ENCODE measurements at regions not wholly inside any gene's neighbourhood (a gene's known extent, or its start where the extent isn't known, plus 50 kb on each side); places are given as distances from the start of the nearest gene placed in this dataset.

GRCh38 chr6:67073938-67074337 lies 1366.9 kb upstream of the EYS start:
- TF ChIP-seq CTCF (IDR thresholded peaks at IDR 0.05), result no peak

DNA sequence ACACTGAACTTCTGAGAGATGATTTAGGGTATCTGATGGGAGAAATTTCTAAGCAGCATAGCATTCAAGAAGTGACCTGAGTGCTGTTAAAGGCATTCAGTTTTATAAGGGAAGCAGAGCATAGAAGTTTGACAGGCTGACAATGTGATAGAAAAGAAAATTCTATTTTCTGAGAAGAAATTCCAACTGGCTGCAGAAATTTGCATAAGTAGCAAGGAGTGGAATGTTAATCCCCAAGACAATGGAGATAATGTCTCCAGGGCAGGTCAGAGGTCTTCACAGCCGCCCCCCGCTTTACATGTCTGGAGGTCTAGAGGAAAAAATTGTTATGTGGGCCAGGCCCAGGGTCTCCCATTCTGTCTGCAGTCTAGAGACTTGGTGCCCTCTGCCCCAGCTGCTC lies 1361.8 kb upstream of the EYS start:
- no peak for TF ChIP-seq CTCF (IDR thresholded peaks at IDR 0.05)

- TF ChIP-seq CTCF (IDR thresholded peaks at IDR 0.05), result no peak
Observed at GRCh38 chr6:67064323-67064722, 1357.3 kb upstream of the EYS start.

- no peak for TF ChIP-seq CTCF (IDR thresholded peaks at IDR 0.05)
Observed at GRCh38 chr6:67047996-67048395, 1341.0 kb upstream of the EYS start.

DNA sequence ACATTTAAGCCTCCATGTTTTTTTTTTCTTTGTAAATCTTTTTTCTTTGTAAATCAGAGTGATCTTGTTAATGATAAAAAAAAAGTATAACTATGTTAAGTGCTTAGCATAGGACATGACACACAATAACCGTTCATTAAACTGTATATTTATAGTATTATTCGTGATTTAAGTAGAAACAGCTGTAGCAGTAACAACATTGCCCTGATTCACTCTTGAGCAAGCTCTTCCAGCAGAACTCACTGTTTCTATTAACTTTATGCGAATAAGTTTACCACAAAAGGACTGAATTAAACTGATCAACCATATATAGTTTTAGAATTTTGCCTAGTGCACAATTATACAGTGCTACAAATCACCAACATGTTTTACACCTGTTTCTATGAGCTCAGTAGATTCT lies 1338.0 kb upstream of the EYS start:
- TF ChIP-seq CTCF (IDR thresholded peaks at IDR 0.05), result no peak

DNA sequence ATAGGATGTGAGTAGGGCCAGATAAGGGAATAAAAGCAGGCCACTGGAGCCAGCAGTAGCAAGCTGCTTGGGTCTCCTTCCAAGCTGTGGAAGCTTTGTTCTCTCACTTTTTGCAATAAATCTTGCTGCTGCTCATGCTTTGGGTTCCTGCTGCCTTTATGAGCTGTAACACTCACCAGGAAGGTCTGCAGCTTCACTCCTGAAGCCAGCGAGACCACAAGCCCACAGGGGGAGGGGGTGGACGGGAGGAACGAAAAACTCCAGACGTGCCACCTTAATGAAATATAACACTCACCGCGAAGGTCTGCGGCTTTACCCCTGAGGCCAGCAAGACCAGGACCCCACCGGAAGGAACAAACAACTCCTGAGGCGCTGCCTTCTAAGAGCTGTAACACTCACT lies 1324.4 kb upstream of the EYS start:
- TF ChIP-seq CTCF (IDR thresholded peaks at IDR 0.05), result no peak

DNA sequence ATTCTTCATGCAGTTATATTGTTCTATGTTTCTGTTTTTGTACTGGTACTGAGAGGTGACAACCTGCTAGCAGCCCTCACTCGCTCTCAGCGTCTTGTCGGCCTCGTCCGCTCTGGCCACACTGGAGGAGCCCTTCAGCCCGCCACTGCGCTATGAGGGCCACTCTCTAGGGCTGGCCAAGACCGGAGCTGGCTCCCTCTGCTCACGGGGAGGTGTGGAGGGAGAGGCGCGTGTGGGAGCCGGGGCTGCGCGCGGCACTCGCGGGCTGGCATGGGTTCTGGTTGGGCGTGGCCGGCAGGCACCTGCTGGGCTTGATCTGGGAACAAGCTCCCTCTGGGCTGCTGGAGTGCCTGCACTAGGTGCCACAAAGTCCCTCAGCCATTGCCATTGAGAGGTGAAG lies 1323.8 kb upstream of the EYS start:
- no peak for TF ChIP-seq CTCF (IDR thresholded peaks at IDR 0.05)

DNA sequence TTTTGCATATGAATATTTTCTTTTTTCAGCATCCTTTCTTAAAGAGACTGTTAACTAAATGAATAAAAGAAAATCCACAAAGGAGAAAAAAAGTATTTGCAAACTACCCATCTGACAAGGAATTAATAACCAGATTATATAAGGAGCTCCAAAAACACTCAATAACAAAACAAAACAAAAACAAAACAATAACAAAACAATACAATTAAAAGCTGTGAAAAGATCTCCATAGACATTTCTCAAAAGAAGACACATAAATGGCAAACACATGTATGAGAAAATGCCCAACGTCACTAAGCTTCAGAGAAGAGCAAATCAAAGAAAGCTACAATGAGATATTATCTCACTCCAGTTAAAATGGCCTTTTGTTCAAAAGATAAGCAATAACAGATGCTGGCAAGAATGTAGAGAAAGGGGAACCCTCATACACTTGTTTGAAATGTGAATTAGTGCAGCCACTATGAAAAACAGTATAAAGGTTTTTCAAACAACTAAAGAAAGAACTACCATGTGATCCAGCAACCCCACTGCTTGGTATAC lies 1310.0 kb upstream of the EYS start:
- no peak for TF ChIP-seq CTCF (IDR thresholded peaks at IDR 0.05)

Measured in LNCAP (cell line).